Uterus (tissue), 3 donors: ENCODE measurements at regions not wholly inside any gene's neighbourhood (a gene's known extent, or its start where the extent isn't known, plus 50 kb on each side); places are given as distances from the start of the nearest gene placed in this dataset.

Source experiments
- DNase-seq, 2 donors: peaks; one replicate each; pipeline ENCODE4 v3.0.0-alpha.2; 2019 to 2020
- H3K27ac ChIP-seq, 2 donors: fragments of 200-600 bp; sonication (generic); 1 replicate in 1 of 2; 2 replicates in 1 of 2; pipeline ENCODE4 v1.5.1; 2016 to 2018
- H3K27me3 ChIP-seq, 2 donors: fragments of 200-600 bp; sonication (generic); one replicate each; pipeline ENCODE4 v1.5.1; 2018 to 2019; ENCODE audit warnings: control low read depth in 1 of 2
- H3K36me3 ChIP-seq, 2 donors: fragments of 200-600 bp; sonication (generic); one replicate each; pipeline ENCODE4 v1.5.1; 2019; ENCODE audit warnings: control low read depth in 1 of 2
- H3K4me1 ChIP-seq, 2 donors: fragments of 200-600 bp; sonication (generic); one replicate each; pipeline ENCODE4 v1.5.1; 2018 to 2019; ENCODE audit warnings: control low read depth in 1 of 2
- H3K4me3 ChIP-seq, 2 donors: fragments of 200-600 bp; sonication (generic); 1 replicate in 1 of 2; 2 replicates in 1 of 2; pipeline ENCODE4 v1.5.1; 2018 to 2019; ENCODE audit warnings: mild to moderate bottlenecking in 1 of 2
- H3K9me3 ChIP-seq, 2 donors: fragments of 200-600 bp; sonication (generic); one replicate each; pipeline ENCODE4 v1.5.1; 2019; ENCODE audit warnings: control low read depth in 1 of 2
- CTCF ChIP-seq, 4 experiments: fragments of 200-600 bp in 2 of 4; fragments of 450-650 bp in 2 of 4; sonication (generic) in 2 of 4; IDR thresholded peaks; one replicate each; pipeline ENCODE4 v1.5.1; 2016 to 2019; ENCODE audit warnings: antibody characterized with exemption in 4 of 4, mild to moderate bottlenecking in 2 of 4, moderate library complexity in 1 of 4
- POLR2A ChIP-seq, 2 donors: fragments of 450-650 bp; IDR thresholded peaks; one replicate each; pipeline ENCODE4 v1.6.1; 2016; ENCODE audit warnings: antibody characterized with exemption in 2 of 2, mild to moderate bottlenecking in 1 of 2, moderate library complexity in 1 of 2
- intact Hi-C: fragments of 100-400 bp; cut with DNase I; formaldehyde crosslinking; loops from one replicate; pipeline ENCODE4 v1.15.1; 2023; ENCODE audit warnings: low total_unique reads
- donor health status: DM: yes; HTN: yes; CAD: no.

- Histone ChIP-seq H3K9me3 (no peaks in the 10 kb centered on the region), H3K27ac (no peak overlapping the region), H3K36me3 (no peaks in the 10 kb centered on the region), H3K4me3 (no peak overlapping the region), H3K27me3 (no peaks in the 10 kb centered on the region), H3K4me1 (peaks cover 9 to 16% of the 10 kb centered on the region in 2 donors)
- intact Hi-C loops, result no loop called here
- TF ChIP-seq POLR2A (IDR thresholded peaks at IDR 0.05) (no peak), CTCF (IDR thresholded peaks at IDR 0.05) (no peak)
- DNase-seq, result no peak
These were observed 111.9 kb downstream of the XCL2 start for GRCh38 chr1:168431882-168432281.

DNA sequence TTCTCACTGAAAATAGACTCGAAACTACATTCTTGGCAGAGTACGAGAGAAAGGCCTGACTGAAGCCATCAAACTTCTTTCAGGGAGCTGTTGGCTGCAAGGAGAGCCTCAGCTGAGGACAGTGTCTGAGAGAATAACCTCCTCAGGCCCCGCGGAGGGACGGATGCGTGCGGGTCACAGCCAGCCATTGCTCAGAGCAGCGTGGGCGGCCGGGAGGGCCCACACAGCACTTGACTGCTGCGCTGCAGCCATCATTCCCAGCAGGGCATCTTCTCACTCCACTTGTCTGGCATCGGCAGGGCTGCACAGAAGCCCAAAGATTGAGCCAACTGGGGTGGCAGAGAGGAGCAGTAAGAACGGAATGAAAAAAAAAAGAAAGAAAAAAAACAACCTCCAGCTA, 113.5 kb downstream of the XCL2 start:
- H3K36me3 ChIP-seq, result no peaks in the 10 kb centered on the region
- no peak for TF ChIP-seq CTCF (IDR thresholded peaks at IDR 0.05)
- TF ChIP-seq POLR2A (IDR thresholded peaks at IDR 0.05), result no peak
- H3K27me3 ChIP-seq, result no peaks in the 10 kb centered on the region
- peak overlapping the region; percentile 67 to 85 for H3K27ac ChIP-seq
- no peak overlapping the region for H3K4me3 ChIP-seq
- peaks cover 10 to 16% of the 10 kb centered on the region in 2 donors for H3K4me1 ChIP-seq
- no peaks in the 10 kb centered on the region for H3K9me3 ChIP-seq
- DNase-seq, result peak in 1 of 2 donors; percentile 48
- intact Hi-C loops, result no loop called here

GRCh38 chr1:168428063-168428731, 115.6 kb downstream of the XCL2 start:
- intact Hi-C loops, result no loop called here
- TF ChIP-seq POLR2A (IDR thresholded peaks at IDR 0.05) (no peak), CTCF (IDR thresholded peaks at IDR 0.05) (no peak)

DNA sequence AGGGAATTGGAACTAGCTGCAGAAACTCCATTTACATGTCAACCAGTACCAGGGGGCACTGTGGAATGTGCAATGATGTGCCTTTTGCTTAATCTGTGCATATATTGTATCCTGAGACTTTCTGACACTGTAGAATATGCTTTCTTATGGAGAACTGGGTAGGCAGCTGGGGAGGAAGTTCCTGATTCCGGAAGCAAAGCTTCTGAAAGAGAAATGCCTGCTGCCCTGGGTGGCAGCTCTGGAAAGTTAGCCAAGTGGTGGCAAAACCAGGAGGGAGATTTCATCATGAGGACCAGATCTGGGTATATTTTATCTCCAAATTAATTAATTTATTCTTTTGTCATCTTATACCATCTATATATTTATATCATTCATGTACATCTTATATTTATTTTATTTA, 116.7 kb downstream of the XCL2 start:
- intact Hi-C loops, result no loop called here
- Histone ChIP-seq H3K27ac (peak overlapping the region; percentile 67 to 85), H3K36me3 (no peaks in the 10 kb centered on the region), H3K9me3 (no peaks in the 10 kb centered on the region), H3K4me1 (peaks cover 10 to 16% of the 10 kb centered on the region in 2 donors), H3K27me3 (no peaks in the 10 kb centered on the region), H3K4me3 (no peak overlapping the region)
- DNase-seq, result no peak
- TF ChIP-seq CTCF (IDR thresholded peaks at IDR 0.05) (no peak), POLR2A (IDR thresholded peaks at IDR 0.05) (no peak)

More at GRCh38 chr1:168428063-168428731, 115.6 kb downstream of the XCL2 start:
- H3K27ac ChIP-seq, result peak overlapping the region; percentile 67 to 85
- no peaks in the 10 kb centered on the region for H3K36me3 ChIP-seq
- no peaks in the 10 kb centered on the region for H3K9me3 ChIP-seq
- H3K27me3 ChIP-seq, result no peaks in the 10 kb centered on the region
- DNase-seq, result peak; percentile 69 to 83
- peaks cover 10 to 16% of the 10 kb centered on the region in 2 donors for H3K4me1 ChIP-seq
- H3K4me3 ChIP-seq, result no peak overlapping the region

- Histone ChIP-seq H3K27me3 (no peaks in the 10 kb centered on the region), H3K4me3 (no peak overlapping the region), H3K27ac (no peak overlapping the region), H3K9me3 (no peaks in the 10 kb centered on the region), H3K4me1 (peaks cover 6 to 10% of the 10 kb centered on the region in 2 donors), H3K36me3 (no peaks in the 10 kb centered on the region)
- TF ChIP-seq CTCF (IDR thresholded peaks at IDR 0.05), result no peak
- no peak for TF ChIP-seq POLR2A (IDR thresholded peaks at IDR 0.05)
- DNase-seq, result no peak
- intact Hi-C loops, result no loop called here
These were observed 119.5 kb downstream of the XCL2 start for GRCh38 chr1:168424281-168424680.
